ENCODE measurements at regions not wholly inside any gene's neighbourhood (a gene's known extent, or its start where the extent isn't known, plus 50 kb on each side); places are given as distances from the start of the nearest gene placed in this dataset.

GRCh38 chr1:185581020-185581419 lies 153.2 kb upstream of the HMCN1 start:
- DNase-seq (ENCODE audit: low spot score) (no peak), FAIRE-seq (no peak)

- no peak for DNase-seq (ENCODE audit: low spot score)
- FAIRE-seq = no peak
Observed at GRCh38 chr1:185578293-185578692, 155.9 kb upstream of the HMCN1 start.

- DNase-seq (ENCODE audit: low spot score) = no peak
Observed at GRCh38 chr1:185574139-185574875, 159.9 kb upstream of the HMCN1 start.

GRCh38 chr1:185573677-185574076 lies 160.5 kb upstream of the HMCN1 start:
- FAIRE-seq (no peak), DNase-seq (ENCODE audit: low spot score) (no peak)

More at GRCh38 chr1:185574139-185574875, 159.9 kb upstream of the HMCN1 start:
- FAIRE-seq = no peak

GRCh38 chr1:185573162-185573561 lies 161.0 kb upstream of the HMCN1 start:
- FAIRE-seq (no peak), DNase-seq (ENCODE audit: low spot score) (no peak)

- FAIRE-seq (no peak), DNase-seq (ENCODE audit: low spot score) (no peak)
Observed at GRCh38 chr1:185570962-185571361, 163.2 kb upstream of the HMCN1 start.

- DNase-seq (ENCODE audit: low spot score) (no peak), FAIRE-seq (no peak)
Observed at GRCh38 chr1:185568155-185569123, 165.8 kb upstream of the HMCN1 start.

- no peak for DNase-seq (ENCODE audit: low spot score)
- no peak for FAIRE-seq
Observed at GRCh38 chr1:185567440-185567839, 166.8 kb upstream of the HMCN1 start.

- FAIRE-seq = no peak
- DNase-seq (ENCODE audit: low spot score) = peak; percentile 44
Observed at GRCh38 chr1:185566995-185567394, 167.2 kb upstream of the HMCN1 start.

- DNase-seq (ENCODE audit: low spot score) = peak; percentile 80
- peak; percentile 91 for FAIRE-seq
Observed at GRCh38 chr1:185565302-185565701, 168.9 kb upstream of the HMCN1 start.

GRCh38 chr1:185564816-185565215 lies 169.4 kb upstream of the HMCN1 start:
- DNase-seq (ENCODE audit: low spot score) = no peak
- FAIRE-seq = no peak

- FAIRE-seq = no peak
- DNase-seq (ENCODE audit: low spot score) = no peak
Observed at GRCh38 chr1:185562461-185563359, 171.5 kb upstream of the HMCN1 start.

GRCh38 chr1:185561629-185562028 lies 172.6 kb upstream of the HMCN1 start:
- DNase-seq (ENCODE audit: low spot score) (peak; percentile 43), FAIRE-seq (no peak)

GRCh38 chr1:185560760-185561159 lies 173.4 kb upstream of the HMCN1 start:
- FAIRE-seq (no peak), DNase-seq (ENCODE audit: low spot score) (no peak)

- peak; percentile 32 for DNase-seq (ENCODE audit: low spot score)
- no peak for FAIRE-seq
Observed at GRCh38 chr1:185559684-185560331, 174.4 kb upstream of the HMCN1 start.

- FAIRE-seq (no peak), DNase-seq (ENCODE audit: low spot score) (no peak)
Observed at GRCh38 chr1:185559151-185559550, 175.0 kb upstream of the HMCN1 start.

- FAIRE-seq (no peak), DNase-seq (ENCODE audit: low spot score) (no peak)
Observed at GRCh38 chr1:185556561-185556960, 177.6 kb upstream of the HMCN1 start.

GRCh38 chr1:185555743-185556142 lies 178.4 kb upstream of the HMCN1 start:
- DNase-seq (ENCODE audit: low spot score) (no peak), FAIRE-seq (no peak)

GRCh38 chr1:185551008-185551407 lies 183.2 kb upstream of the HMCN1 start:
- FAIRE-seq (no peak), DNase-seq (ENCODE audit: low spot score) (no peak)

GRCh38 chr1:185549906-185550305 lies 184.3 kb upstream of the HMCN1 start:
- no peak for FAIRE-seq

GRCh38 chr1:185546029-185546428 lies 188.2 kb upstream of the HMCN1 start:
- no peak for FAIRE-seq
- DNase-seq (ENCODE audit: low spot score) = no peak

More at GRCh38 chr1:185549906-185550305, 184.3 kb upstream of the HMCN1 start:
- DNase-seq (ENCODE audit: low spot score) = no peak
